ENCODE measurements at regions not wholly inside any gene's neighbourhood (a gene's known extent, or its start where the extent isn't known, plus 50 kb on each side); places are given as distances from the start of the nearest gene placed in this dataset.

GRCh38 chr2:241942416-241943208, 73.1 kb downstream of the RTP5 start:
- DNase-seq (ENCODE audit: low read depth in 2 of 2), result no peak

DNA sequence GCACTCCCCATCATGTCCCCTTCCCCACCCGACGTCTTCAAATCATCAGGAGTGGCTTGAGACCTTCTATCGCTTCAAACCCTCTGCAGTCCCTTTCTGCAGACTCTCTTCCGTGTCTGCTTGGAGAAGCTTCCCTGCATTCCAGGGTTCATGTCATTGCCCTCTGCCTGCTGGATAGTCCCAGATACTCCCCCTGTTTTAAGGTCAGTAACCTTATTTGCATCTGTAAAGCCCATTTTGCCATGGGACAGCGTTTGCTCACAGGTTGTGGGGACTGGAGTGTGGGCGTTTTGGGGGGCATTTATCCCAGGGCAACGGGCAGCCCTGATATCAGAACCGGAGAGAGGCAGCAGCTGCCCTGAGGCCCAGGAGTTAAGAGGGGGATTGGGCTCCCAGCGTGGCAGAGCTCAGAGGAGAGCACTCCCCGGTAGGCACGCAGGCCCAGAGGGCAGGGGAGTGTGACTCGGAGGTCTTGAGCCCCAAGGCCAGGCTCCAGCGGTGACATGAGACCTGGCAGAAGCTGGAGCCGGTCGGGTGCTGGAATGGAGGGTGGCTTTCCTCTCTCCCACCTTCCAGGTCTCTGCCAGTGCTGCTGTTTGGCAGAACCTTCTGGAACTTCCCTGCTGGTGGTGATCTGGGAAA, 73.8 kb downstream of the RTP5 start:
- DNase-seq (ENCODE audit: low read depth in 2 of 2), result no peak

GRCh38 chr2:241943961-241944575, 74.5 kb downstream of the RTP5 start:
- DNase-seq (ENCODE audit: low read depth in 2 of 2), result no peak

DNA sequence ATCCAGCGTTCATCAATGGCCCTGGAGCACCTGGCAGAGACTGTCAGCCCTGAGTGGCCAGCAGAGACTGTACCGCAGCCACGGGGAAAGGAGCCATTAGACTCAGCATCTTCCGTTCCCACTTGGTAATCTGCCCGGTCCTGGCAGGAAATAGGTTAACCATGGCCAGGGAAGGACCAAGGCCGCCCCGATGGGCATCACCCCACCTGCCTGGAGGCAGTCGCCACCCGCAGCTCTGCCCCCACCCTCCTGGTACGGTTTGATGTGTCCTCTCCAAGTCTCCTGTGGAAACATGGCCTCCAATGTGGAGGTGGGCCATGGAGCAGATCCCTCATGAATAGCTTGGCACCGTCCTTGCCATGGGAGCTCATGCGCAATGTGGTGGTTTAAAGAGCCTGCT, 75.3 kb downstream of the RTP5 start:
- no peak for DNase-seq (ENCODE audit: low read depth in 2 of 2)

DNA sequence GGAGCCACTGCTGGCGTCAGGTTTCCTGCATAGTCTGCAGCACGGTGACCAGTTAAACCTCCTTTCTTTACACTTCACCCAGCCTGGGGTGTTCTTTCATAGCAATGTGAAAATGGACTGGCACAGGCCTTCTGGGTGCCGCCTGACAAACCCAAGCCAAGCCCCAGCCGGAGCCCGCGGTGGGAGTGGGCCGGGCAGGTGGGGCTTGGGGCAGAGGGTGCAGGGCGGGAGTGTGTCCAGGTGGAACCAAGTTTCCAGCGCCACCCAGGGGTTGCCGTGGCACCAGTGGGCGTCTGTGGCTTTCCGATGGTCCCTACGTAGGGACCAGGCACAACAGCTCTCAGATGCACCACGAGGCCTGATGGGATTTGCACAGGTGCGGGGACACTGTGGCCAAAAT, 75.8 kb downstream of the RTP5 start:
- no peak for DNase-seq (ENCODE audit: low read depth in 2 of 2)

DNA sequence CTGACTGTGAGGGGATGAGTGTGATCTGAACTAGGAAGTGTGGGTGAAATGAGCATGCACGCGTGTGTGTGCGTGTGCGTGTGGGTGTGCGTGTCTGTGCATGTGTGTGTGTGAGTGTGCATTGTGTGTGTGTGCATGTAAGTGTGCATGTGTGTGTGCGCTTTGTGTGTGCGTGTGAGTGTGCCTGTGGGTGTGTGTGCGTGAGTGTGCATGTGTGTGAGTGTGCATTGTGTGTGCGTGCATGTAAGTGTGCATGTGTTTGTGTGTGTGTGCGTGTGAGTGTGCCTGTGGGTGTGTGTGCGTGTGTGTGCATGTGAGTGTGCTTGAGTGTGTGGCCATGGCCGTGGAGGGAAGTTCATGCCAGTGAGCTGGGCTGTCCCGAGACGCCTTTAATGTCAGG, 76.3 kb downstream of the RTP5 start:
- DNase-seq (ENCODE audit: low read depth in 2 of 2), result no peak

GRCh38 chr2:241946306-241947003, 76.9 kb downstream of the RTP5 start:
- DNase-seq (ENCODE audit: low read depth in 2 of 2), result no peak

DNA sequence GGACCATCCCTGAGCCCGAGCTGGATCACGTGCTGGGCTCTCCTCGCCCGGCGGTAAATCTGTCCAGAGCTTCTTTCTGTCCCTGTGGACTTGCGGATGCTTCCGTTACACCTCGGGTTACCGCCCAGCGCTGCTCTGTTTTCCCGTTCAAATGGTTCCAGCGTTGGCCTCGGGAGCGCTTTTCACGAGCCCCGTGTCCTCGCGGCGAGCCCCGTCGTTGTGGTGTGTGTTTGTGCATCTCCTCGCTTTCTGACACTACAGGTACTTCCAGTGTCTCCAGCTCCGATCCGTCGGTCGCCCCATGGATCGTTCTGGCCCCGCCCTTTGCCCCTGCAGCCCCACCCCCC, 77.4 kb downstream of the RTP5 start:
- no peak for DNase-seq (ENCODE audit: low read depth in 2 of 2)

GRCh38 chr2:241947401-241947800, 77.9 kb downstream of the RTP5 start:
- DNase-seq (ENCODE audit: low read depth in 2 of 2), result no peak

DNA sequence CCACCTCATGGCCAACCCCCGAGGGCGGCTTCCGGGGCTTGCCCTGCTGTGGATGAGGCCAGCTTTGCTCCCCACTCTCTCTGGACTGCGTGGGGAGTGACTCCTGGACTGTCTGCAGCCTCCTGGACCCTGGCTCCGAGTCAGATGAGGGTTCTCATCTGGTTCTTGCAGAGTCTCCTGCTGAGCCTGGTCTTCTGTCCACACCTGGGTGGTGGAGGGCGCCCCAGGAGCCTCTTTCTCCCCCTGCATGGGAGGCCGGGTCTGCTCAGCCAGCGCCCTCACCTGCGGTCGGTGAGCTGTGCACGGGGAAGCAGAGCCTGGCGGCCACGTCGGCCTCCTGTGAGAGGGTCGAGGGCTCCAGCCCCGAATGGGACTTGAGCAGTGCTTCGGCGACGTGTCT, 78.3 kb downstream of the RTP5 start:
- no peak for DNase-seq (ENCODE audit: low read depth in 2 of 2)

DNA sequence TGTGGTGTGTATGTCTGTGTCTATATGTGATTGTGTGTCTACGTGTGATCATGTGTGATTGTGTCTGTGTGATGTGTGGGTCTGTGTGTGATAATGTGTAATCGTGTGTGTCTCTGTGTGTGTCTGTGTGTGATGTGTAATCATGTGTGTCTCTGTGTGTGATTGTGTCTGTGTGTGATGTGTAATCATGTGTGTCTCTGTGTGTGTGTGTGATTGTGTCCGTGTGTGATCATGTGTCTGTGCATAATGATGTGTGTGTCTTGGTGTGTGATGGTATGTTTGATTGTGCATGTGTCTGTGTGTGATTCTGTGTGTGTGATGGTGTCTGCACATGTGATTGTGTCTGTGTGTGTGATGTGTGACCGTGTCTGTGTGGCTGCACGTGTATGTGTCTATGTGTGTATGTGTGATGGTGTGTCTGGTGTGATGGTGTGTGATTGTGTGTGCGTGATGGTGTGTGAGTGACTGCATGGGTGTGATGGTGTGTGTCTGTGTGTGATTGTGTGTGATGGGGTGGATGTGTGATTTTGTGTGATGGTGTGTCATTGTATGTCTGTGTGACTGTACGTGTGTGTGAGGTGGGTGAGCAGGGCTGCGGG, 78.9 kb downstream of the RTP5 start:
- no peak for DNase-seq (ENCODE audit: low read depth in 2 of 2)

- DNase-seq (ENCODE audit: low read depth in 2 of 2), result no peak
Observed at GRCh38 chr2:241948901-241949735, 79.6 kb downstream of the RTP5 start.

GRCh38 chr2:241949736-241950412, 80.3 kb downstream of the RTP5 start:
- DNase-seq (ENCODE audit: low read depth in 2 of 2), result no peak

DNA sequence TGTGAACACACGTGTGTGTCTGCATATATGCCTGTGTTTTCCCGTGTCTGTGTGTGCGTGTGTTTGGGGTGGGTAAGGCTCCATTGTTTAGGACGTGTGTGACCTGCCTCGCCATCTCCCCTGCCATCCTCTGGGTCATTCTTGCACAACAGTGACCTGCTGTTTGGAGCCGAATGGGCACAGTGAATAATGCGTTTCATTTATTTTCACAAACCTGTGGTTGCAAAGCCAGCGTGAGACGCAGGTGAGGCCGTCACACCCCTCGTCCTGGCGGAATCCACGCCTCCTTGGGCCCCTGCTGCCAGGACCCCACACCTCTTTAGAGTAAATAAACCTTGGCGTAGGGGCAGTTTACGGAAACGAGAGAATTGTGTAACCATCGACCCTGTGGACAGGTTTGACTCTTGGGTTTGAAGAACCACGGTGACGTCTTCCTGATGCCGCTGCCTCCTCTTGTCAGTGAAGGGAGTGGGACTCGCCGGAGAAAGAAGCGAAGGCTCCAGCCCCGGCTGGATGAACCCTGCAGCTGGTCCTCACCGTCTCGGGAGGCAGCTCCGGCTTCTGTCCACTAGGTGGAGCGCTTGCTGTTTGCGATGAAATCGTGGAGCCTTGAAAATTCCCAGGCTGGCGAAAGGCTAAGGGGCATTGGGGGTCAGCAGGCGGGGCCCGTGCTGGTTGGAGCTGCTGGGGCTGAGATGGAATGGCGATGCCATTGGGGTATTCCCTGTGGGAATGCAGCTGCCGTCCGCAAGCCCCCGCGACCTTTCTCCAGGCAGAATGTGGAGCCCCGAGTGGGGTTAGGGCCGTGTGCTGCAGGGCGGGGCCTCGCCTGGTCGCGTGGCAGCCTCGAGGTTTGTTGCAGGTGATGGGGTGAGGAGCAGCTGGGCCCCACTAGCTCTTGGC, 81.1 kb downstream of the RTP5 start:
- DNase-seq (ENCODE audit: low read depth in 2 of 2), result peak; percentile 38 to 41

- DNase-seq (ENCODE audit: low read depth in 2 of 2), result no peak
Observed at GRCh38 chr2:241951316-241951700, 81.8 kb downstream of the RTP5 start.

DNA sequence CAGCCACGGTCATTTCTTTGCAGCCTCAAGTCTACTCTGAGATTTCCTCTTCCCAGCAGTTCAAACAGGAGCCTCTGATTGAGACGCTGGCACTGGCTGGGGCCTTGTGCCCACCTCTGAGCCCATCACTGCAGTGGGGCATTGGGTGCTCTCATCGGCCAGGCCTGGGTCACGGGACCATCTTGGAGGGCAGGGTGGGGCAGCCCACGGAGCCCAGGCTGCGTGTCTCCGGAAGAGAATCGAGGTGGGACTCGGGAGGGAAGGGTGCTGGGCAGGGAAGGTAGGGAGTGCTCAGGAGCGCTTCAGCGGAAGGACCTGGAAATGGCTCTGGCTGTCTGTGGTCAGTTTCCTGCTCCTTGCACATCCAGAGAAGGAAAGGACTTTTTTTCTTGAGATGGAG, 82.4 kb downstream of the RTP5 start:
- no peak for DNase-seq (ENCODE audit: low read depth in 2 of 2)

DNA sequence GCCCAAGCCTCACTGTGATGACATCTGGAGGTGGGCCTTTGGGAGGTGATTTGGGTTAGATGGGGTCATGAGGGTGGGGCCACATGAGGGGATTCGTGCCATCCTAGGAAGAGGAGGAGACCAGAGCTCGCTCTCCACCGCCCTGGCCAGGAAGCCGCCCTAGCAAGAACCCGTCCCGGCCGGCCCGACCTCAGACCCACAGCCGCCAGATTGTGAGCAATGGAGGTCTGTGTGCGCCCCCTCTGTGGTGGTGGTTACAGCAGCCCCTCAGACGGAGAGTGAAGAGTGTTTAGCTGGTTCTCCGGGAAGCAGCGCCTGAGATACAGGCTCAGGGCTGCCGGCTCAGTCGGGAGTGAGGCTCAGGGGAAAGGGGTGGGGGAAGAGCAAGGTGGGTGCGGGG, 83.3 kb downstream of the RTP5 start:
- DNase-seq (ENCODE audit: low read depth in 2 of 2), result no peak

GRCh38 chr2:241953324-241953928, 83.9 kb downstream of the RTP5 start:
- no peak for DNase-seq (ENCODE audit: low read depth in 2 of 2)

DNA sequence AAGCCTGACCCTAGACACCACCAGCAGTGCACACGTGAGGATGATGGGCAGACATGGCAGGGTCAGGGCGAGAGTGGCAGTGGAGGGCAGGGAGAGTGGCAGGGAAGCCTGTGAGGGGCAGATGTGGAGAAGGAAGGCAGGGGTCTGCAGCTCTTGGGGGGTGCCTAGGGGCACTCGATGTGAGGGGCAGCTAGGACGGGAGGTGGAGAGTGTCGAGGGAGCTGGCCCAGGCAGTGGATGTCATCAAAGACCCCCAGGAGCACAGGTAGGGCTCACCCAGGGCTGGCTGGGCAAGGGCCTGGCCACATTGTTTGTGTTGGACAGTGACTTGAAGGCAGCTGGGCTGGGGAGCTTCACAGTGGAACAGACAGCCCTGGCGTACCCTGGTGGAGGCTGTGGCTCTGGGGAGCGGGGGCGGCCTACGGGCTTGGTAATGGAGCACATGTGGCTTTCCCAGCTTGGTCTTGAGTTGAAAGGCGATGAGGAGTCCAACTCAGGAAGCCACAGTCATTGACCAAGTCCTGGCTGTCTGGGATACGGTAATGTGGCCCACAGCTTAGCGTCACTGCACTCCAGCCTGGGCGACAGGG, 87.1 kb downstream of the RTP5 start:
- no peak for DNase-seq (ENCODE audit: low read depth in 2 of 2)

Measured in stimulated activated CD8-positive, alpha-beta memory T cell treated with anti-CD3 and anti-CD28 coated beads, Interleukin-7, amount 100 ng/mL, for 4 hours (primary cell).